Epithelial cell of proximal tubule (primary cell): ENCODE measurements at regions not wholly inside any gene's neighbourhood (a gene's known extent, or its start where the extent isn't known, plus 50 kb on each side); places are given as distances from the start of the nearest gene placed in this dataset.

Experiments
- DNase-seq: peaks from one replicate; pipeline ENCODE4 v3.0.0-alpha.2; 2011; ENCODE audit warnings: low read depth
- H3K4me3 ChIP-seq: 2 replicates; pipeline ENCODE4 v1.5.1; 2011; ENCODE audit warnings: low read depth, mild to moderate bottlenecking, low read length
- TF ChIP-seq, protein P1 (sequence below): conservative IDR thresholded peaks from 2 replicates; pipeline ENCODE4 v1.5.1; 2012; ENCODE audit warnings: low read depth, mild to moderate bottlenecking, low read length

DNA sequence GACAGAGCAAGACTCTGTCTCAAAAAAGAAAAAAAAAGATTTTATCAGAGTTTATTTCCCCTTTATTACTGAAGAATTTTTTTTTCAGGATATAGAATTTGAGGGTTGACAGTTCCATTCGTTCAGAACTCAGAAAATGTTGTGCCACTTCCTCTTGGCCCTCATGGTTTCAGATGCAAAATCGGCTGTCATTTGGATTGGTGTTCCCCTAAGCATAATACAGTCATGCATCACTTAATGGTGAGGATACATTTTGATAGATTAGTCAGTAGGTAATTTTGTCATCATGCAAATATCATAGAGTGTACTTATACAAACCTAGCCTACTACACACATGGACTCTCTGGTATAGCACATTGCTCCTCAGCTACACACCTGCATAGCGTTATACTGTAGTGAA, 263.9 kb upstream of the RTL1 start:
- TF ChIP-seq, protein P1, sequence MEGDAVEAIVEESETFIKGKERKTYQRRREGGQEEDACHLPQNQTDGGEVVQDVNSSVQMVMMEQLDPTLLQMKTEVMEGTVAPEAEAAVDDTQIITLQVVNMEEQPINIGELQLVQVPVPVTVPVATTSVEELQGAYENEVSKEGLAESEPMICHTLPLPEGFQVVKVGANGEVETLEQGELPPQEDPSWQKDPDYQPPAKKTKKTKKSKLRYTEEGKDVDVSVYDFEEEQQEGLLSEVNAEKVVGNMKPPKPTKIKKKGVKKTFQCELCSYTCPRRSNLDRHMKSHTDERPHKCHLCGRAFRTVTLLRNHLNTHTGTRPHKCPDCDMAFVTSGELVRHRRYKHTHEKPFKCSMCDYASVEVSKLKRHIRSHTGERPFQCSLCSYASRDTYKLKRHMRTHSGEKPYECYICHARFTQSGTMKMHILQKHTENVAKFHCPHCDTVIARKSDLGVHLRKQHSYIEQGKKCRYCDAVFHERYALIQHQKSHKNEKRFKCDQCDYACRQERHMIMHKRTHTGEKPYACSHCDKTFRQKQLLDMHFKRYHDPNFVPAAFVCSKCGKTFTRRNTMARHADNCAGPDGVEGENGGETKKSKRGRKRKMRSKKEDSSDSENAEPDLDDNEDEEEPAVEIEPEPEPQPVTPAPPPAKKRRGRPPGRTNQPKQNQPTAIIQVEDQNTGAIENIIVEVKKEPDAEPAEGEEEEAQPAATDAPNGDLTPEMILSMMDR: no peak
- no peak overlapping the region for H3K4me3 ChIP-seq
- no peak for DNase-seq

GRCh38 chr14:101169267-101169666, 265.7 kb upstream of the RTL1 start:
- TF ChIP-seq, protein P1: no peak
- DNase-seq: no peak
- no peak overlapping the region for H3K4me3 ChIP-seq

DNA sequence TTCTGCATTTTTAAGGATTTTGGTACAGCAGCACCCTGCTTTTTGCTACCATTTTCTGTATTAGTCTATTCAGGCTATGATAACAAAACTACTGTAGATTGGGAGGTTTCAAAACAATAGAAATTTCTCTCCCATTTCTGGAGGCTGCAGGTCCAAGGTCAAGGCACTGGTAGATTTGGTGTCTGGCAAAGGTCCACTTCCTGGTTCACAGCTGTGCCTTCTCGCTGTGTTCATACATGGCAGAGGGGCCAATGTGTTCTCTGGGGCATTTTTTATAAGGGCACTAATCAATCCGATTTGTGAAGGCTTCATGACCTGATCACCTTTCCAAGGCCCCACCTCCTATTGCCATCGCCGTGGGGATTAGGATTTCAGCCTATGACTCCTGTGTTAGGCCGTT, 268.1 kb upstream of the RTL1 start:
- TF ChIP-seq, protein P1: no peak
- no peak overlapping the region for H3K4me3 ChIP-seq
- no peak for DNase-seq

- DNase-seq: no peak
- TF ChIP-seq, protein P1: no peak
- no peak overlapping the region for H3K4me3 ChIP-seq
Measured at GRCh38 chr14:101173698-101174521, 270.4 kb upstream of the RTL1 start.

DNA sequence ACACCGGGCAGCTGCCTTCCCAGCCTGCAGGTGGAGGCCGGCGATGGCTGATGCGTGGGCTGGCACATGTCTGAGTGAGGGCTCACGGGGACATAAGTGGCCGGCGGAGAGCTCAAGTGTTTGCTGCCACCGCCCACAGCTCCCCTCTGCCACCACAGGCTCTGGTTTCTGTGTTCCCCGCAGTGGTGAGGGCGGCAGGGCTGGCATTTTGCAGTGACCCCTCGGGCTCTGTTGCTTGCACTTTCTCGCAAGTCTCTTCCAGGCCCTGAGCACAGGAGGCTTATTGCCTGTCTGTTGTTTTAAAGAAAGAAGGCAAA, 271.0 kb upstream of the RTL1 start:
- TF ChIP-seq, protein P1: no peak
- H3K4me3 ChIP-seq: no peak overlapping the region
- DNase-seq: no peak

DNA sequence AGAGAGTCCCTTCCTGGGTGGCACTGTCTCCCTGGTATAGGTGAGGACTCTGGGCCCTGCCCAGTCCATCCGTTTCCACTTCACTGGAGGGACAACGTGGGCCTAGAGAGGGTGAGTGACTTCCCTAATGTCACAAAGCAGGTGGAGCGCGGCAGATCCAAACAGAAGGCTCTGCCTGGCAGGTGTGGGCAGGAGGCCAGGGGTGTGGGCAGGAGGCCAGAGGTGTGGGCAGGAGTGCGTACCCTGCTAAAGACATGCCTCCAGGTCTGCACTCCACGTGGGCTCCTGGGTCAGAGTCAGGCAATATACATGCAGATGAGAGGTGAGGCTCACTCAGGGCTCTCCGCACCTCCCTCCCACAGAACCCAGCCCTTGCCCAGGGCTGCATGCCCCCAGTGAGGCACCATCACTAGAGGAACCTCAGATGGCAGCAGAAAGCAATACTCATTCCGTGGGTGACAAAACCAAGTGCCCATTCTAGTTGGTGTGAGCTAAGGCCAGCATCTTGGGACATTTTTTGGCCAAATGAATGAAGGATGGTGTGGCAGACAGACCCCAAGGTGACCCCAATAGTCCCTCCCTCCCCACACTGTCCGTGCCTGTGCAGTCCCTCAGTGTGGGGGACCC, 271.6 kb upstream of the RTL1 start:
- DNase-seq: no peak
- TF ChIP-seq, protein P1: no peak
- H3K4me3 ChIP-seq: no peak overlapping the region
